Spleen (tissue), 11 donors: ENCODE measurements at regions not wholly inside any gene's neighbourhood (a gene's known extent, or its start where the extent isn't known, plus 50 kb on each side); places are given as distances from the start of the nearest gene placed in this dataset.

ENCODE experiments used
- DNase-seq: peaks from one replicate; pipeline ENCODE4 v3.0.0-alpha.2; 2020
- H3K27ac ChIP-seq, 8 donors: fragments of 200-600 bp; sonication (generic) in 7 of 8; 1 replicate in 4 of 8; 2 replicates in 4 of 8; pipeline versions ENCODE4 v1.5.0 to v1.8.0; 2016 to 2021; ENCODE audit warnings: inconsistent platforms in 4 of 8, mild to moderate bottlenecking in 4 of 8, moderate library complexity in 1 of 8
- H3K27me3 ChIP-seq, 7 donors: fragments of 200-600 bp; sonication (generic) in 6 of 7; replicated peaks in 1 of 7; 1 replicate in 4 of 7; 2 replicates in 3 of 7; pipeline versions ENCODE4 v1.5.0 to v1.8.0; 2016 to 2021; ENCODE audit warnings: inconsistent platforms in 3 of 7, mild to moderate bottlenecking in 1 of 7
- H3K36me3 ChIP-seq, 6 donors: fragments of 200-600 bp; sonication (generic) in 5 of 6; 1 replicate in 4 of 6; 2 replicates in 2 of 6; pipeline versions ENCODE4 v1.5.0 to v1.8.0; 2016 to 2021; ENCODE audit warnings: inconsistent platforms in 2 of 6
- H3K4me1 ChIP-seq, 6 donors: fragments of 200-600 bp; sonication (generic) in 5 of 6; 1 replicate in 3 of 6; 2 replicates in 3 of 6; pipeline versions ENCODE4 v1.5.0 to v1.8.0; 2016 to 2021; ENCODE audit warnings: inconsistent platforms in 3 of 6
- H3K4me3 ChIP-seq, 8 donors: fragments of 200-600 bp; sonication (generic) in 7 of 8; 1 replicate in 4 of 8; 2 replicates in 4 of 8; pipeline versions ENCODE4 v1.5.0 to v1.8.0; 2016 to 2021; ENCODE audit warnings: inconsistent platforms in 4 of 8, mild to moderate bottlenecking in 4 of 8, moderate library complexity in 2 of 8
- H3K9me3 ChIP-seq, 8 donors: fragments of 200-600 bp; sonication (generic) in 7 of 8; 1 replicate in 4 of 8; 2 replicates in 4 of 8; pipeline versions ENCODE4 v1.5.0 to v1.8.0; 2016 to 2021; ENCODE audit warnings: inconsistent platforms in 4 of 8
- POLR2A ChIP-seq, 3 donors: fragments of 450-650 bp; IDR thresholded peaks; one replicate each; pipeline ENCODE4 v1.5.1; 2017; ENCODE audit warnings: antibody characterized with exemption in 3 of 3, mild to moderate bottlenecking in 1 of 3
- POLR2AphosphoS5 ChIP-seq, 3 donors: sonication (generic); formaldehyde crosslinking; IDR thresholded peaks; one replicate each; pipeline ENCODE4 v1.5.1; 2017; ENCODE audit warnings: antibody characterized with exemption in 3 of 3
- WGBS, 5 donors: extraction: QIAGEN DNeasy Blood & Tissue Kit in 3 of 5; methylation state at CpG; one replicate each; pipeline versions ENCODE4 v1.1.5 to v1.1.7; 2013 to 2018; 5-methylcytosine and 5-hydroxymethylcytosine counted together
- intact Hi-C: fragments of 100-400 bp; cut with DNase I; formaldehyde crosslinking; loops from one replicate; pipeline ENCODE4 v1.15.0; 2023; ENCODE audit warnings: low total_unique reads
- TF ChIP-seq, protein P1 (sequence below), 11 experiments: fragments of 200-600 bp in 7 of 11; fragments of 450-650 bp in 4 of 11; sonication (generic) in 4 of 11; IDR thresholded peaks in 8 of 11; conservative IDR thresholded peaks in 3 of 11; 1 replicate in 7 of 11; 2 replicates in 4 of 11; pipeline versions ENCODE4 v1.4.0 to v1.8.0; 2016 to 2021; ENCODE audit warnings: antibody characterized with exemption in 11 of 11, inconsistent platforms in 4 of 11, mild to moderate bottlenecking in 1 of 11
- donor health status: healthy with polysubstance abuse.
- donor health status: DM: no; HTN: no; CAD: no; lungs with moderate emphysema.
- donor health status: DM: no; HTN: no; CAD: no.
- donor health status: Bipolar disorder and iron deficiency.
- donor health status: healthy.
- donor health status: DM: no; HTN: no; CAD: no.
- donor health status: DM: yes; HTN: yes; CAD: no.

DNA sequence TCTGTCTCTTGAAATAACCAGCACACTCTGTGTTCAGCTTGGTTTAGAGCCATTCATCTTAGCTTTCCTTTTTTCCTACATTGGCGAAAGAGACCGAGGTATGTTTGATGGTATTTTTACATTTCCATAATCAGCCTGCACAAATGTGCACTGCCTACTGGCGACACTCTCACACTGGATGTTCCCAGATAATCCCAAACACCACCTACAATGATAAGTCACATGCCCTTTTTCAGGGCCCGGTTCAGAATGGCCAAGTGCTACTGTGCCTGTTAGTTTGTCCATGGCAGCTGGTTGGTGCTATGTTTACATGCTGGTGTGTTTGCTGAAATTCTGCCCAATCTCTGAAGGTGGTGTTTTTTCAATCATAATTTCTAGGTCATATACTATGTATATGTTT is 80.8 kb upstream of the NR3C2 start:
- peaks cover 0 to 10% (median 0%) of the 10 kb centered on the region in 8 donors for H3K9me3 ChIP-seq
- intact Hi-C loops, result no loop called here
- no peaks in the 10 kb centered on the region for H3K36me3 ChIP-seq
- peaks cover 0 to 11% (median 0%) of the 10 kb centered on the region in 7 donors for H3K27me3 ChIP-seq
- TF ChIP-seq POLR2AphosphoS5 (IDR thresholded peaks at IDR 0.05) (no peak), POLR2A (IDR thresholded peaks at IDR 0.05) (no peak)
- TF ChIP-seq, protein P1, sequence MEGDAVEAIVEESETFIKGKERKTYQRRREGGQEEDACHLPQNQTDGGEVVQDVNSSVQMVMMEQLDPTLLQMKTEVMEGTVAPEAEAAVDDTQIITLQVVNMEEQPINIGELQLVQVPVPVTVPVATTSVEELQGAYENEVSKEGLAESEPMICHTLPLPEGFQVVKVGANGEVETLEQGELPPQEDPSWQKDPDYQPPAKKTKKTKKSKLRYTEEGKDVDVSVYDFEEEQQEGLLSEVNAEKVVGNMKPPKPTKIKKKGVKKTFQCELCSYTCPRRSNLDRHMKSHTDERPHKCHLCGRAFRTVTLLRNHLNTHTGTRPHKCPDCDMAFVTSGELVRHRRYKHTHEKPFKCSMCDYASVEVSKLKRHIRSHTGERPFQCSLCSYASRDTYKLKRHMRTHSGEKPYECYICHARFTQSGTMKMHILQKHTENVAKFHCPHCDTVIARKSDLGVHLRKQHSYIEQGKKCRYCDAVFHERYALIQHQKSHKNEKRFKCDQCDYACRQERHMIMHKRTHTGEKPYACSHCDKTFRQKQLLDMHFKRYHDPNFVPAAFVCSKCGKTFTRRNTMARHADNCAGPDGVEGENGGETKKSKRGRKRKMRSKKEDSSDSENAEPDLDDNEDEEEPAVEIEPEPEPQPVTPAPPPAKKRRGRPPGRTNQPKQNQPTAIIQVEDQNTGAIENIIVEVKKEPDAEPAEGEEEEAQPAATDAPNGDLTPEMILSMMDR (IDR thresholded peaks at IDR 0.05 in 8 of 11, conservative IDR thresholded peaks at IDR 0.05 in 3 of 11), result no peak
- 89 to 94% (median 93%) methylated on average over 4 of the region's 4 CpGs for WGBS, 5 donors
- no peak overlapping the region for H3K4me3 ChIP-seq
- no peaks in the 10 kb centered on the region for H3K4me1 ChIP-seq
- no peak overlapping the region for H3K27ac ChIP-seq
- DNase-seq, result no peak

DNA sequence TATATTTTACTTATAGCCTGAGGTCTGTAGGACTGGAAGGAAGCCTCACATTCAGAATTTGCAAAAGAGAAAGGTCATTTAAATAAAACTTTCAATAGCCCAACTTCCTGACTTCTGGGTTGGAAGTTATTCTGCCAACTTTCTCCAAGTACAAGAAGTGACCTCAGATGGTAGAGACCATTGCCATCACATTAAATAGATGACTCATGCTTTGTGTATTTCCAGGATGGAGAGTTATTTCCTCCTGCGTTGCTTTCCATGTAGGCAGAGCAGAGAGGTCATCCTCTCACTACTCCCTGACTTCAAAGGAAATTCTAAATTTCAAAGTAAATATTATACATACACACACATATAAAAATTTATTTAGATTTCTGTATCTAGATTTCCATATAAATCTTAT is 73.0 kb upstream of the NR3C2 start:
- H3K4me1 ChIP-seq, result peaks cover 0 to 16% (median 2%) of the 10 kb centered on the region in 6 donors
- no peak overlapping the region for H3K4me3 ChIP-seq
- peaks cover 0 to 29% (median 11%) of the 10 kb centered on the region in 8 donors for H3K9me3 ChIP-seq
- intact Hi-C loops, result no loop called here
- DNase-seq, result no peak
- H3K36me3 ChIP-seq, result no peaks in the 10 kb centered on the region
- peak overlapping the region in 1 of 8 donors; percentile 55 for H3K27ac ChIP-seq
- TF ChIP-seq POLR2A (IDR thresholded peaks at IDR 0.05) (no peak), POLR2AphosphoS5 (IDR thresholded peaks at IDR 0.05) (peak in 1 of 3 donors; percentile 52)
- TF ChIP-seq, protein P1 (IDR thresholded peaks at IDR 0.05 in 8 of 11, conservative IDR thresholded peaks at IDR 0.05 in 3 of 11), result no peak
- 33 to 58% (median 38%) methylated on average over 1 of the region's 1 CpG for WGBS, 5 donors
- H3K27me3 ChIP-seq, result no peaks in the 10 kb centered on the region

DNA sequence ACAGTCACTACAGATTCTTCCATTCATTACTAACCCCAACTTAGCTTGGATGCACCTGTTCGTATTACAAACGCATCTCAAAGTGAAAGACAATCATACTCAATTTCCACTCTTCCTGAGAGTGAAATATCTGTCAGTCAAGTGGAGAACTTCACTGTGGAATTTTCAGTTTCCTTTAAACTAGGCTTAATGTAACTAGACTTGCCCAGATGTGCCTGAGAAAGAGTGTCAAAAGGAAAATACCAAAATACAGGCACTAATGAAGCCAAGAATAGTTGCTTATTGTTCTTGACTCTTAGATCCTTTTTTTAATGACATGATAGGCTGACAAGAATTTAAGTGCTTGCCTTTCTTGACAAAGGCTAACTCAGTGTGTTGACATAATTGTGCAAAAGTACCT is 72.4 kb upstream of the NR3C2 start:
- peaks cover 0 to 24% (median 11%) of the 10 kb centered on the region in 8 donors for H3K9me3 ChIP-seq
- no peaks in the 10 kb centered on the region for H3K36me3 ChIP-seq
- intact Hi-C loops, result no loop called here
- no peak overlapping the region for H3K27ac ChIP-seq
- 73 to 85% (median 77%) methylated on average over 2 of the region's 2 CpGs for WGBS, 5 donors
- DNase-seq, result no peak
- H3K4me3 ChIP-seq, result no peak overlapping the region
- TF ChIP-seq, protein P1 (IDR thresholded peaks at IDR 0.05 in 8 of 11, conservative IDR thresholded peaks at IDR 0.05 in 3 of 11), result no peak
- TF ChIP-seq POLR2A (IDR thresholded peaks at IDR 0.05), result no peak
- TF ChIP-seq POLR2AphosphoS5 (IDR thresholded peaks at IDR 0.05), result no peak
- no peaks in the 10 kb centered on the region for H3K27me3 ChIP-seq
- peaks cover 0 to 21% (median 2%) of the 10 kb centered on the region in 6 donors for H3K4me1 ChIP-seq

DNA sequence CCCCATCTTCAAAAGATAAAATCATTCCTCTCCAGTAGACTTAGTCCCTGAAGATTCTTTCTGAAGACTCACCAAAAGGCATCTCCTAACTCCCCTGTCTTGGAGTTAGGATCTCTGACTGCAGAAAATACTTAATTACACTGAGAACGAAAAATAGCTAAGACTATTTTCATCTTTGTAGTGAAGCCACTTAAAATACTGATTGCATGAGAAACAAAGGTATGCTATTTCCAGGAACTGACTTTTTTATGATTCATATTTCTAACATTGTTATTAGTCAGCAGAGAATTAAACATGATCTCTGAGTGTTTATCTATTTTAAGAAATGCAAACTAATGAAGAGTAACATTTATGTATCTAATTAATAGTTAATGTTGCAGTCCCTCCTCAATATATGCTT is 71.8 kb upstream of the NR3C2 start:
- Histone ChIP-seq H3K36me3 (no peaks in the 10 kb centered on the region), H3K9me3 (peaks cover 0 to 22% (median 11%) of the 10 kb centered on the region in 8 donors), H3K27ac (no peak overlapping the region), H3K4me3 (no peak overlapping the region), H3K27me3 (no peaks in the 10 kb centered on the region), H3K4me1 (peaks cover 0 to 21% (median 2%) of the 10 kb centered on the region in 6 donors)
- 40 to 78% (median 55%) methylated on average over 1 of the region's 1 CpG for WGBS, 5 donors
- TF ChIP-seq POLR2AphosphoS5 (IDR thresholded peaks at IDR 0.05), result no peak
- TF ChIP-seq POLR2A (IDR thresholded peaks at IDR 0.05), result no peak
- TF ChIP-seq, protein P1 (IDR thresholded peaks at IDR 0.05 in 8 of 11, conservative IDR thresholded peaks at IDR 0.05 in 3 of 11), result no peak
- intact Hi-C loops, result no loop called here
- no peak for DNase-seq
